ENCODE measurements at regions not wholly inside any gene's neighbourhood (a gene's known extent, or its start where the extent isn't known, plus 50 kb on each side); places are given as distances from the start of the nearest gene placed in this dataset.

DNA sequence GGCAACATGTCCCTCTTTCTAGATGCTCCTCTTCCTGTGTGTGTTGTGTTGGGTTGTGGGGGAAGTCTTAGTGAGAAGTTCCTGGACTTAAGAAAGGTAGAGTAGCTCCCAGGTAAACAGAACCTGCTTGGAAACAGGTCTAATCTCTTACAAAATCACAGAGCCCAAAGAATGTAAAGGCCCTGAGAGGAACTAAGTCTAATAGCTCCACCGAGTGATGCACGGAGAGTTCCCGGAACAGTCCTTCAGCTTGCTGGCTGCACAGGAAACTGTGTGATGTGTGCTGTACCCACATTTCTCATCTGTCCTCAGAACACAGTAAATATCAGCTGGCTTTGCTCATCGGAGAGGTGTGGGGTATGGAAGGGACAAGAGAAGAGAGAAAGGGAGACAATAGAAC lies 182.6 kb upstream of the LYZL1 start:
- DNase-seq (ENCODE audit: extremely low read depth in 1 of 4, low spot score in 3 of 4), result no peak
- Histone ChIP-seq H3K4me3 (no peak overlapping the region), H3K4me1 (replicated peaks in 1 of 2; ENCODE audit: control insufficient read depth in 2 of 2, insufficient read depth in 2 of 2, low read length in 2 of 2) (no peaks in the 10 kb centered on the region), H3K9me1 (ENCODE audit: control insufficient read depth, insufficient read depth, low read length) (no peaks in the 10 kb centered on the region), H3K9ac (ENCODE audit: insufficient read depth in 1 of 2, low read depth in 2 of 2, low read length in 2 of 2) (no peak overlapping the region), H3K9me3 (replicated peaks; ENCODE audit: control insufficient read depth, insufficient read depth, low read depth, low read length) (no peaks in the 10 kb centered on the region), H2AFZ (ENCODE audit: low read depth, low read length) (no peak overlapping the region), H3K36me3 (ENCODE audit: control insufficient read depth, insufficient read depth, low read length) (no peaks in the 10 kb centered on the region), H4K20me1 (replicated peaks; ENCODE audit: control insufficient read depth, insufficient read depth, low read length) (no peaks in the 10 kb centered on the region; the same call in 1 of the 2 replicates), H3K79me2 (ENCODE audit: control insufficient read depth, insufficient read depth, low read length) (no peaks in the 10 kb centered on the region), H3K4me2 (ENCODE audit: insufficient read depth, low read length) (no peak overlapping the region), H3K27ac (ENCODE audit: extremely low read depth, low read depth, low read length) (no peak overlapping the region), H3K27me3 (ENCODE audit: control insufficient read depth in 2 of 2, insufficient read depth in 2 of 2, low read length in 2 of 2) (peaks cover 19 to 29% of the 10 kb centered on the region in 2 experiments; a peak in 4 of 5 replicates)
- TF ChIP-seq LEF1 (IDR thresholded peaks at IDR 0.05) (no peak), POLR2B (IDR thresholded peaks at IDR 0.05; ENCODE audit: low read depth, partially characterized antibody) (no peak), JUN (IDR thresholded peaks at IDR 0.05; ENCODE audit: borderline replicate concordance, low read depth, low read length) (no peak), JUN (CRISPR knock-in tag; IDR thresholded peaks at IDR 0.05; ENCODE audit: borderline replicate concordance) (no peak), ARID3B (CRISPR knock-in tag; IDR thresholded peaks at IDR 0.05; ENCODE audit: borderline replicate concordance) (no peak)
- POLR2A ChIA-PET, result interaction anchor here (2.6 kb wide), 1 partner anchor 26 kb away, joined by 7 read pairs; no protein-coding TSS in a partner anchor
- WGBS (ENCODE audit: insufficient coverage, low coverage, missing lambda C conversion rate), result 4% methylated on average over 4 of the region's 4 CpGs
- no peak for FAIRE-seq
- no peak for ATAC-seq
- in situ Hi-C loops (cut with MboI), result no loop called here
- CTCF ChIA-PET (ENCODE audit: low intra/inter-chr PET ratio), result no interaction called here
- intact Hi-C loops (cut with micrococcal nuclease), result no loop called here
- BruUV-seq (replicated peaks), result no TSS peak
